HG03432 (cell line): ENCODE measurements at regions not wholly inside any gene's neighbourhood (a gene's known extent, or its start where the extent isn't known, plus 50 kb on each side); places are given as distances from the start of the nearest gene placed in this dataset.
"Not testable (repeated sequence)": the region's sequence is repeated elsewhere in the genome, so short reads cannot be mapped to it uniquely, and the experiment has no call there.

ENCODE experiments used
- ATAC-seq: cut with Tn5 transposase; IDR thresholded peaks from one replicate; pipeline ENCODE4 v1.9.1; 2021; ENCODE audit warnings: mild to moderate bottlenecking, moderate library complexity; ENCODE audit not compliant: unreplicated experiment

GRCh38 chr20:47963022-47963421 is 177.7 kb upstream of the SULF2 start:
- no peak for ATAC-seq

GRCh38 chr20:47962286-47962963 is 177.1 kb upstream of the SULF2 start:
- ATAC-seq: no peak

GRCh38 chr20:47960769-47961541 is 175.7 kb upstream of the SULF2 start:
- no peak for ATAC-seq

GRCh38 chr20:47960277-47960676 is 175.0 kb upstream of the SULF2 start:
- ATAC-seq: no peak

GRCh38 chr20:47957989-47958801 is 172.9 kb upstream of the SULF2 start:
- ATAC-seq: not testable (repeated sequence)

GRCh38 chr20:47957135-47957534 is 171.9 kb upstream of the SULF2 start:
- ATAC-seq: no peak

- ATAC-seq: no peak
These were observed 171.2 kb upstream of the SULF2 start for GRCh38 chr20:47956268-47956995.

GRCh38 chr20:47953471-47953870 is 168.2 kb upstream of the SULF2 start:
- no peak for ATAC-seq

- no peak for ATAC-seq
These were observed 166.8 kb upstream of the SULF2 start for GRCh38 chr20:47952023-47952564.

GRCh38 chr20:47951521-47951971 is 166.3 kb upstream of the SULF2 start:
- no peak for ATAC-seq

- no peak for ATAC-seq
These were observed 165.6 kb upstream of the SULF2 start for GRCh38 chr20:47950913-47951283.

- no peak for ATAC-seq
These were observed 165.0 kb upstream of the SULF2 start for GRCh38 chr20:47950124-47950912.

GRCh38 chr20:47949230-47949629 is 163.9 kb upstream of the SULF2 start:
- ATAC-seq: no peak

- ATAC-seq: no peak
These were observed 159.4 kb upstream of the SULF2 start for GRCh38 chr20:47944682-47945081.

- ATAC-seq: no peak
These were observed 156.6 kb upstream of the SULF2 start for GRCh38 chr20:47941869-47942268.

- no peak for ATAC-seq
These were observed 155.0 kb upstream of the SULF2 start for GRCh38 chr20:47940101-47940813.

- no peak for ATAC-seq
These were observed 151.3 kb upstream of the SULF2 start for GRCh38 chr20:47936612-47937011.

GRCh38 chr20:47934761-47935160 is 149.5 kb upstream of the SULF2 start:
- ATAC-seq: no peak

GRCh38 chr20:47931443-47931842 is 146.2 kb upstream of the SULF2 start:
- ATAC-seq: no peak
